ENCODE measurements at regions not wholly inside any gene's neighbourhood (a gene's known extent, or its start where the extent isn't known, plus 50 kb on each side); places are given as distances from the start of the nearest gene placed in this dataset.

GRCh38 chr4:91681091-91681490 lies 622.7 kb upstream of the GRID2 start:
- TF ChIP-seq TAF1 (IDR thresholded peaks at IDR 0.05; ENCODE audit: borderline replicate concordance, insufficient read depth, low read length) (no peak), REST (IDR thresholded peaks at IDR 0.05; ENCODE audit: insufficient read depth in 1 of 2, low read depth in 2 of 2, low read length in 2 of 2) (no peak), POLR2AphosphoS5 (IDR thresholded peaks at IDR 0.05; ENCODE audit: low read depth, low read length) (no peak)
